GM12878 (cell line): ENCODE measurements at regions not wholly inside any gene's neighbourhood (a gene's known extent, or its start where the extent isn't known, plus 50 kb on each side); places are given as distances from the start of the nearest gene placed in this dataset.

Experiments used
- ATAC-seq: fragments of 200-7000 bp; cut with Tn5 transposase; 3 replicates; pipeline ENCODE4 v1.9.1; 2020; ENCODE audit warnings: mild to moderate bottlenecking, moderate library complexity
- BruUV-seq: library from RNA; stranded (reverse); fragments of 400-500 nt; replicated peaks from 2 replicates; lab custom pipeline; 2021; lab: Mats Ljungman, UMichigan
- CTCF ChIA-PET: fragments of 300-600 bp; sonication (Branson Sonifier 250); formaldehyde crosslinking; extraction: SDS; loops from one replicate; lab custom pipeline; 2021; ENCODE audit warnings: inconsistent platforms; lab: Yijun Ruan, JAX
- POLR2A ChIA-PET: fragments of 350-600 bp; formaldehyde crosslinking; extraction: SDS; loops from one replicate; lab custom pipeline; 2021; ENCODE audit warnings: inconsistent platforms; lab: Charles Lee
- RAD21 ChIA-PET: fragments of 300-600 bp; sonication (Branson Sonifier 250); formaldehyde crosslinking; loops from one replicate; lab custom pipeline; 2023; ENCODE audit warnings: antibody characterized with exemption; ENCODE audit not compliant: unreplicated experiment; lab: Charles Lee
- SMC1A ChIA-PET: fragments of 300-600 bp; sonication (Branson Sonifier 250); formaldehyde crosslinking; loops from one replicate; lab custom pipeline; 2023; ENCODE audit not compliant: unreplicated experiment, uncharacterized antibody; lab: Charles Lee
- DNase-seq: peaks from one replicate; pipeline ENCODE4 v3.0.0-alpha.2; 2011; ENCODE audit warnings: low read depth, low spot score
- FAIRE-seq: peaks from 3 replicates; lab custom pipeline; 2011; peaks lifted over from hg19 to GRCh38; lab: Jason Lieb, UNC
- H2AFZ ChIP-seq: 2 replicates; pipeline ENCODE4 v1.6.0; 2011; ENCODE audit warnings: low read depth, low read length, control low read depth; ENCODE audit not compliant: control insufficient read depth
- H3K27ac ChIP-seq: 2 replicates; pipeline ENCODE4 v1.5.1; 2011; ENCODE audit warnings: control low read depth; ENCODE audit not compliant: control insufficient read depth, insufficient read depth
- H3K27me3 ChIP-seq, 2 experiments: replicated peaks in 1 of 2; 2 replicates each; pipeline versions ENCODE4 v1.6.0 to v1.6.1; 2011; ENCODE audit warnings: low read length in 1 of 2; ENCODE audit not compliant: control insufficient read depth in 2 of 2, insufficient read depth in 2 of 2
- H3K36me3 ChIP-seq, 2 experiments: 2 replicates each; pipeline ENCODE4 v1.5.1; 2011; ENCODE audit warnings: low read length in 1 of 2; ENCODE audit not compliant: control insufficient read depth in 2 of 2, insufficient read depth in 2 of 2
- H3K4me1 ChIP-seq: 2 replicates; pipeline ENCODE4 v1.6.1; 2011; ENCODE audit warnings: mild to moderate bottlenecking, low read length, moderate library complexity, mixed read lengths; ENCODE audit not compliant: control insufficient read depth, insufficient read depth
- H3K4me2 ChIP-seq: 2 replicates; pipeline ENCODE4 v1.6.0; 2011; ENCODE audit warnings: control low read depth; ENCODE audit not compliant: control insufficient read depth, insufficient read depth
- H3K4me3 ChIP-seq: fragments of 200-600 bp; sonication (generic); 2 replicates; pipeline ENCODE4 v1.5.1; 2016
- H3K79me2 ChIP-seq: 2 replicates; pipeline ENCODE4 v1.6.0; 2011; ENCODE audit warnings: low read length; ENCODE audit not compliant: control insufficient read depth, insufficient read depth
- H3K9ac ChIP-seq: 2 replicates; pipeline ENCODE4 v1.8.0; 2011; ENCODE audit warnings: low read length, control low read depth, mixed read lengths; ENCODE audit not compliant: control insufficient read depth, insufficient read depth
- H3K9me3 ChIP-seq: replicated peaks from 3 replicates; pipeline ENCODE4 v1.5.1; 2011; ENCODE audit warnings: mild to moderate bottlenecking, low read length; ENCODE audit not compliant: control insufficient read depth, insufficient read depth
- H4K20me1 ChIP-seq: 2 replicates; pipeline ENCODE4 v1.6.0; 2011; ENCODE audit not compliant: control insufficient read depth, insufficient read depth
- ATF7 ChIP-seq: fragments of 450-650 bp; IDR thresholded peaks from 2 replicates; pipeline ENCODE4 v1.6.1; 2016; ENCODE audit warnings: low read depth, mild to moderate bottlenecking
- RELA ChIP-seq: fragments of 450-650 bp; IDR thresholded peaks from 2 replicates; pipeline ENCODE4 v1.8.0; 2014; ENCODE audit warnings: borderline replicate concordance; ENCODE audit not compliant: partially characterized antibody
- SUZ12 ChIP-seq: fragments of 200-600 bp; sonication (generic); IDR thresholded peaks from one replicate; pipeline ENCODE4 v1.6.1; 2018; ENCODE audit warnings: antibody characterized with exemption, mild to moderate bottlenecking; ENCODE audit not compliant: unreplicated experiment
- TCF3 ChIP-seq: IDR thresholded peaks from 2 replicates; pipeline ENCODE4 v1.6.1; 2012; ENCODE audit warnings: low read depth, mild to moderate bottlenecking, low read length, borderline replicate concordance; ENCODE audit not compliant: insufficient read depth
- WGBS: methylation state at CpG from one replicate; pipeline ENCODE4 v1.1.6; 2016; ENCODE audit warnings: low lambda C conversion rate; ENCODE audit not compliant: insufficient replicate concordance, insufficient coverage; ENCODE audit errors: missing lambda C conversion rate; 5-methylcytosine and 5-hydroxymethylcytosine counted together
- in situ Hi-C: fragments of 300-500 bp; cut with MboI; formaldehyde crosslinking; loops from 9 replicates; pipeline ENCODE4 v1.14.3; 2018; ENCODE audit warnings: mixed read lengths
- intact Hi-C: fragments of 100-400 bp; cut with micrococcal nuclease; formaldehyde crosslinking; loops from one replicate; pipeline ENCODE4 v1.14.2; 2022; ENCODE audit not compliant: unreplicated experiment
- TF ChIP-seq, protein P1 (sequence below): IDR thresholded peaks from 2 replicates; pipeline ENCODE4 v1.6.1; 2011; ENCODE audit warnings: low read depth, mild to moderate bottlenecking, low read length, moderate library complexity, borderline replicate concordance; ENCODE audit errors: extremely low read depth

DNA sequence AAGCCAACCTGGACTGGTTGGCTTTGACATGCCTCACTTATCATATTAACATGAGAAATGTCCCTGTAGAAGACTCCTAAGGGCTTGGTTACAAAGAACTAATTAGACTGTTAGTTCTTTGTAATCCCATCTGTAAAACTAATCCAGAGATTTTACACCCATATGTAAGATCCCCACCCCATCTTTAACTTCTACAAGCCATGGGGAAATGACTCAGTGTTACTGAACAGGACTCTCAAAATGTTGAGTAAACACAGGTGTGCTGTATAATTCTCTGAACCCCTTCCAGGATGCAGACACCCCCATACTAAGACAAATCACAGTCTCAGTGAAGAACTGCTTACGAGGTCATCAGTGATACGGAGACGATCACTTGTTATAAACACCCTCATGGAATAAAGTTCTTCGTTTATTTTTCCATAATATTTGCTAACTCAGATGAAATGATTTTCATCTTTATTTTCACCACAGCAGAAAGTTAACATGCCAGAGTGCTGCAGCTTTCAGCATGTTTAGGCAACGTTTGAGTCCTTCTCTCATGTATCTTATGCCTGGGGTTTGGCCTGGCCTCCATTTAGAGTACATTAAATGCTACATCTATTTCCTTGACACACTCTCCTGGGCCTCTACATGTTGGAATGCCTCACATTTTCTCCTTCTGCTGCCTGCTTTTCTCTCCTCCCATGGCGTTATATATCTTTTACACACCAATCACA is 55.3 kb upstream of the LEKR1 start:
- FAIRE-seq (no peak), ATAC-seq (no peak)
- H3K27ac ChIP-seq = no peak overlapping the region
- H3K36me3 ChIP-seq = no peaks in the 10 kb centered on the region
- H3K4me3 ChIP-seq = no peak overlapping the region
- H3K4me1 ChIP-seq = no peaks in the 10 kb centered on the region
- no peaks in the 10 kb centered on the region for H4K20me1 ChIP-seq
- H3K79me2 ChIP-seq = no peaks in the 10 kb centered on the region
- H2AFZ ChIP-seq = no peak overlapping the region
- POLR2A ChIA-PET = no interaction called here
- no peak overlapping the region for H3K4me2 ChIP-seq
- intact Hi-C loops = no loop called here
- TF ChIP-seq ATF7 = no peak
- no peak for TF ChIP-seq TCF3
- no peak for TF ChIP-seq RELA
- TF ChIP-seq SUZ12 = no peak
- TF ChIP-seq, all 136 proteins: peak for 0
- BruUV-seq = no TSS peak
- ChIA-PET SMC1A (interaction anchor here (0.9 kb wide), 1 partner anchor 10 kb away, joined by 4 read pairs; no protein-coding TSS in a partner anchor), CTCF (interaction anchor here (0.6 kb wide), 1 partner anchor 392 kb away, joined by 3 read pairs; no protein-coding TSS in a partner anchor), RAD21 (no interaction called here)
- no peak for DNase-seq
- in situ Hi-C loops = no loop called here
- H3K27me3 ChIP-seq = no peaks in the 10 kb centered on the region
- H3K9ac ChIP-seq = no peak overlapping the region
- WGBS = 88% methylated on average over 6 of the region's 6 CpGs
- no peaks in the 10 kb centered on the region for H3K9me3 ChIP-seq

DNA sequence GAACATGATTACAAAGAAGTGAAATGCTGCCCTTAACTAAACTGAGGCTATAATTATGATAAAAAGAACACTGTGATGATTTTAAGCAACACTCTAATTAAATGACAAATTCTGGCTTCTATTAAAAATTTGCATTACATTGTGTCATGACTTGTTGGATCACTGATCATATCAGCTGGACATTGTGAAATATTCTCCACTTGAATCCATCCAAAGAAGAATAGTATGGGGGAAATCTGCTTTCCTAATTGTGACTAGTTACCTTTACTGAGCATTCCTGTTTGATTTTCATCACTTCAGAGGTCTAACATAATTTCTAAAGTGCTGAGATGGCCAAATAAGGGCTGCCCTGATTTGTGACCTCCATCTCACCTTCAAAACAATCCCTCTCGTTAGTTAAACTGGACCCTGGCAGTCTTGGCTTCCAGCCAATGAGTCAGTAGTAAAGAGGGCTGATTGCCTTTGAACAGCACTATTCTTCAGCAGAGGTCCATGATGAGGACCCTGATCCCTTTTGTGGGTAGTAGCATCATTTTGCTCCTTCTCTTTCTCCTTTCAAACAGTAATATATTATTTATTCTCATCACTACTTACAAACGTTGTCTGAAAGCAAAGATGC is 53.5 kb upstream of the LEKR1 start:
- CTCF ChIA-PET = no interaction called here
- DNase-seq = no peak
- ATAC-seq = no peak
- no peak for FAIRE-seq
- WGBS = 56% methylated on average over 2 of the region's 2 CpGs
- H3K9me3 ChIP-seq = no peaks in the 10 kb centered on the region
- RAD21 ChIA-PET = no interaction called here
- no peak overlapping the region for H3K27ac ChIP-seq
- no peaks in the 10 kb centered on the region for H3K79me2 ChIP-seq
- no TSS peak for BruUV-seq
- H4K20me1 ChIP-seq = no peaks in the 10 kb centered on the region
- H3K36me3 ChIP-seq = no peaks in the 10 kb centered on the region
- POLR2A ChIA-PET = no interaction called here
- no peak overlapping the region for H3K9ac ChIP-seq
- no peak overlapping the region for H3K4me3 ChIP-seq
- TF ChIP-seq, protein P1, sequence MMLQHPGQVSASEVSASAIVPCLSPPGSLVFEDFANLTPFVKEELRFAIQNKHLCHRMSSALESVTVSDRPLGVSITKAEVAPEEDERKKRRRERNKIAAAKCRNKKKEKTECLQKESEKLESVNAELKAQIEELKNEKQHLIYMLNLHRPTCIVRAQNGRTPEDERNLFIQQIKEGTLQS = no peak
- SMC1A ChIA-PET = no interaction called here
- no peak overlapping the region for H2AFZ ChIP-seq
- H3K27me3 ChIP-seq = no peaks in the 10 kb centered on the region
- H3K4me1 ChIP-seq = no peaks in the 10 kb centered on the region
- in situ Hi-C loops (no loop called here), intact Hi-C loops (no loop called here)
- H3K4me2 ChIP-seq = no peak overlapping the region
